ENCODE measurements at regions not wholly inside any gene's neighbourhood (a gene's known extent, or its start where the extent isn't known, plus 50 kb on each side); places are given as distances from the start of the nearest gene placed in this dataset.

- no peak for DNase-seq (ENCODE audit: low spot score)
These were observed 146.9 kb downstream of the TFEC start for GRCh38 chr7:115883629-115884028.

GRCh38 chr7:115881476-115881875, 149.1 kb downstream of the TFEC start:
- no peak for DNase-seq (ENCODE audit: low spot score)

GRCh38 chr7:115879171-115879570, 151.4 kb downstream of the TFEC start:
- no peak for DNase-seq (ENCODE audit: low spot score)

GRCh38 chr7:115869801-115870200, 160.8 kb downstream of the TFEC start:
- no peak for DNase-seq (ENCODE audit: low spot score)

- DNase-seq (ENCODE audit: low spot score): no peak
These were observed 161.4 kb downstream of the TFEC start for GRCh38 chr7:115869190-115869589.

GRCh38 chr7:115868369-115868768, 162.2 kb downstream of the TFEC start:
- no peak for DNase-seq (ENCODE audit: low spot score)

GRCh38 chr7:115864082-115864481, 166.5 kb downstream of the TFEC start:
- DNase-seq (ENCODE audit: low spot score): no peak

GRCh38 chr7:115851291-115851690, 179.3 kb downstream of the TFEC start:
- DNase-seq (ENCODE audit: low spot score): peak; percentile 63

GRCh38 chr7:115850774-115851173, 179.8 kb downstream of the TFEC start:
- no peak for DNase-seq (ENCODE audit: low spot score)

GRCh38 chr7:115844857-115845256, 185.7 kb downstream of the TFEC start:
- DNase-seq (ENCODE audit: low spot score): no peak

- DNase-seq (ENCODE audit: low spot score): no peak
These were observed 189.9 kb downstream of the TFEC start for GRCh38 chr7:115840702-115841101.

GRCh38 chr7:115838829-115839228, 191.7 kb downstream of the TFEC start:
- DNase-seq (ENCODE audit: low spot score): no peak

GRCh38 chr7:115831371-115831770, 199.2 kb downstream of the TFEC start:
- DNase-seq (ENCODE audit: low spot score): no peak

GRCh38 chr7:115827305-115828045, 203.1 kb downstream of the TFEC start:
- DNase-seq (ENCODE audit: low spot score): no peak

- DNase-seq (ENCODE audit: low spot score): no peak
These were observed 205.0 kb downstream of the TFEC start for GRCh38 chr7:115825456-115826115.

- DNase-seq (ENCODE audit: low spot score): no peak
These were observed 207.8 kb downstream of the TFEC start for GRCh38 chr7:115822801-115823200.

- peak; percentile 13 for DNase-seq (ENCODE audit: low spot score)
These were observed 208.2 kb downstream of the TFEC start for GRCh38 chr7:115822380-115822779.

- DNase-seq (ENCODE audit: low spot score): no peak
These were observed 214.1 kb downstream of the TFEC start for GRCh38 chr7:115816318-115816974.

- DNase-seq (ENCODE audit: low spot score): no peak
These were observed 217.8 kb downstream of the TFEC start for GRCh38 chr7:115812794-115813193.

GRCh38 chr7:115805458-115805857, 225.1 kb downstream of the TFEC start:
- DNase-seq (ENCODE audit: low spot score): no peak

GRCh38 chr7:115802415-115802814, 228.1 kb downstream of the TFEC start:
- no peak for DNase-seq (ENCODE audit: low spot score)

- DNase-seq (ENCODE audit: low spot score): no peak
These were observed 231.1 kb downstream of the TFEC start for GRCh38 chr7:115799430-115799829.

All from NAMALWA (cell line).